Astrocyte (in vitro differentiated cells and primary cell): ENCODE measurements at regions not wholly inside any gene's neighbourhood (a gene's known extent, or its start where the extent isn't known, plus 50 kb on each side); places are given as distances from the start of the nearest gene placed in this dataset.
A peak's percentile ranks its signal among the peaks of the same experiment; 100 is the strongest.

Experiments
- DNase-seq: peaks from one replicate; pipeline ENCODE4 v3.0.0-alpha.2; 2010; ENCODE audit warnings: low read depth
- FAIRE-seq: peaks from 2 replicates; lab custom pipeline; 2011; peaks lifted over from hg19 to GRCh38; lab: Jason Lieb, UNC
- H2AFZ ChIP-seq: 2 replicates; pipeline ENCODE4 v1.6.0; 2012; ENCODE audit warnings: low read depth, low read length, inconsistent platforms
- H3K27ac ChIP-seq: 2 replicates; pipeline ENCODE4 v1.5.1; 2011; ENCODE audit warnings: low read depth, low read length, inconsistent platforms
- H3K27me3 ChIP-seq: 2 replicates; pipeline ENCODE4 v1.6.0; 2011; ENCODE audit warnings: low read length, inconsistent platforms; ENCODE audit not compliant: insufficient read depth
- H3K36me3 ChIP-seq: 2 replicates; pipeline ENCODE4 v1.5.1; 2011; ENCODE audit warnings: low read length, inconsistent platforms; ENCODE audit not compliant: insufficient read depth
- H3K4me1 ChIP-seq: 2 replicates; pipeline ENCODE4 v1.5.1; 2011; ENCODE audit warnings: low read length, inconsistent platforms; ENCODE audit not compliant: insufficient read depth
- H3K4me2 ChIP-seq: 2 replicates; pipeline ENCODE4 v1.6.0; 2012; ENCODE audit warnings: low read length, inconsistent platforms
- H3K4me3 ChIP-seq: 2 replicates; pipeline ENCODE4 v1.5.1; 2011; ENCODE audit warnings: low read depth, mild to moderate bottlenecking, low read length, inconsistent platforms; ENCODE audit not compliant: insufficient read depth
- H3K79me2 ChIP-seq: 2 replicates; pipeline ENCODE4 v1.6.0; 2012; ENCODE audit warnings: mild to moderate bottlenecking, low read length, inconsistent platforms; ENCODE audit not compliant: insufficient read depth
- H3K9ac ChIP-seq: 2 replicates; pipeline ENCODE4 v1.6.0; 2012; ENCODE audit warnings: mild to moderate bottlenecking, low read length, inconsistent platforms
- H3K9me3 ChIP-seq: 2 replicates; pipeline ENCODE4 v1.5.1; 2012; ENCODE audit warnings: low read depth, mild to moderate bottlenecking, low read length, inconsistent platforms; ENCODE audit not compliant: insufficient read depth
- H4K20me1 ChIP-seq: 2 replicates; pipeline ENCODE4 v1.6.0; 2012; ENCODE audit warnings: low read length, inconsistent platforms; ENCODE audit not compliant: insufficient read depth
- H3K27ac Mint-ChIP-seq: one replicate; pipeline ENCODE4 v1.8.0; 2021; ENCODE audit warnings: mild to moderate bottlenecking, mixed read lengths; ENCODE audit not compliant: unreplicated experiment
- H3K27me3 Mint-ChIP-seq: one replicate; pipeline ENCODE4 v1.8.0; 2021; ENCODE audit warnings: low read depth, mixed read lengths; ENCODE audit not compliant: unreplicated experiment
- H3K36me3 Mint-ChIP-seq: one replicate; pipeline ENCODE4 v1.8.0; 2021; ENCODE audit warnings: low read depth, mixed read lengths; ENCODE audit not compliant: unreplicated experiment
- H3K4me1 Mint-ChIP-seq: one replicate; pipeline ENCODE4 v1.8.0; 2021; ENCODE audit warnings: low read depth, mixed read lengths; ENCODE audit not compliant: unreplicated experiment
- H3K4me3 Mint-ChIP-seq: one replicate; pipeline ENCODE4 v1.8.0; 2021; ENCODE audit warnings: mild to moderate bottlenecking, moderate library complexity, mixed read lengths; ENCODE audit not compliant: unreplicated experiment
- H3K9me3 Mint-ChIP-seq: one replicate; pipeline ENCODE4 v1.8.0; 2021; ENCODE audit warnings: mild to moderate bottlenecking, mixed read lengths; ENCODE audit not compliant: unreplicated experiment
- CTCF ChIP-seq: IDR thresholded peaks from 2 replicates; pipeline ENCODE4 v1.5.1; 2011; ENCODE audit warnings: low read depth, mild to moderate bottlenecking, inconsistent platforms, low read length, moderate library complexity; ENCODE audit not compliant: insufficient read depth
- EZH2 ChIP-seq: IDR thresholded peaks from 2 replicates; pipeline ENCODE4 v1.6.1; 2012; ENCODE audit warnings: mild to moderate bottlenecking, low read length, inconsistent platforms; ENCODE audit not compliant: insufficient read depth

DNA sequence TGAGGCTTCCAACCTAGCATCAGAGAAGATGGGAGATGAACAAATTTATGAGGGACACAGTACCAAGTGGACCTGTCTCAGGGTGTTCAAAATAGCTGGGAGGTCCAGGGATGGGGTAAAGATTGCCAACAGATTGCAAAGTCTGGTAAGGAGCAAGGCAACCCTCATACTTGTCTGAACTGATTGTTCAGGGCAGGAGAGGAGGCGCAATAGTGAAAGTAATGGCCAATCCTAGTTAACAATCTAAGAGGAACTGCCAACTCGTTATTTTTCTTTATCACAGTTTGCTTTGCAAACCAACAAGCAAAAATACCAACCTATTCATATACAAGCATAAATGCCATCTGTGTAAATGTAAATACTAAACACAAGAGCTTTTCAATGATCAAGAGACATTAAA lies 78.4 kb upstream of the S1PR1 start:
- no peaks in the 10 kb centered on the region for H3K4me1 Mint-ChIP-seq
- FAIRE-seq (no peak), DNase-seq (no peak)
- Histone ChIP-seq H3K4me3 (no peak overlapping the region), H3K36me3 (no peaks in the 10 kb centered on the region), H3K27me3 (no peaks in the 10 kb centered on the region), H2AFZ (no peak overlapping the region), H3K4me2 (no peak overlapping the region), H3K9me3 (no peaks in the 10 kb centered on the region), H3K79me2 (no peaks in the 10 kb centered on the region), H4K20me1 (no peaks in the 10 kb centered on the region), H3K4me1 (no peaks in the 10 kb centered on the region), H3K27ac (no peak overlapping the region), H3K9ac (no peak overlapping the region)
- TF ChIP-seq EZH2 (no peak), CTCF (no peak)
- peaks cover 2% of the 10 kb centered on the region for H3K9me3 Mint-ChIP-seq
- H3K36me3 Mint-ChIP-seq, result no peaks in the 10 kb centered on the region
- no peak overlapping the region for H3K4me3 Mint-ChIP-seq
- no peak overlapping the region for H3K27ac Mint-ChIP-seq
- H3K27me3 Mint-ChIP-seq, result no peaks in the 10 kb centered on the region

GRCh38 chr1:101154547-101154946 lies 82.3 kb upstream of the S1PR1 start:
- no peak overlapping the region for H3K4me2 ChIP-seq
- Mint-ChIP-seq H3K36me3 (no peaks in the 10 kb centered on the region), H3K4me1 (peaks cover 16% of the 10 kb centered on the region), H3K9me3 (no peaks in the 10 kb centered on the region), H3K27me3 (no peaks in the 10 kb centered on the region), H3K27ac (no peak overlapping the region), H3K4me3 (no peak overlapping the region)
- H3K36me3 ChIP-seq, result no peaks in the 10 kb centered on the region
- H4K20me1 ChIP-seq, result no peaks in the 10 kb centered on the region
- no peak overlapping the region for H3K27ac ChIP-seq
- H3K9me3 ChIP-seq, result no peaks in the 10 kb centered on the region
- FAIRE-seq (peak; percentile 20), DNase-seq (no peak)
- no peaks in the 10 kb centered on the region for H3K27me3 ChIP-seq
- no peak overlapping the region for H3K9ac ChIP-seq
- no peaks in the 10 kb centered on the region for H3K79me2 ChIP-seq
- H3K4me3 ChIP-seq, result no peak overlapping the region
- H3K4me1 ChIP-seq, result no peaks in the 10 kb centered on the region
- no peak overlapping the region for H2AFZ ChIP-seq
- TF ChIP-seq CTCF, result no peak
- TF ChIP-seq EZH2, result no peak

GRCh38 chr1:101153692-101154091 lies 83.1 kb upstream of the S1PR1 start:
- no peak for FAIRE-seq

More at GRCh38 chr1:101153692-101154091, 83.1 kb upstream of the S1PR1 start:
- no peaks in the 10 kb centered on the region for H4K20me1 ChIP-seq
- Mint-ChIP-seq H3K36me3 (no peaks in the 10 kb centered on the region), H3K27ac (no peak overlapping the region), H3K4me1 (peaks cover 24% of the 10 kb centered on the region), H3K9me3 (no peaks in the 10 kb centered on the region), H3K27me3 (no peaks in the 10 kb centered on the region), H3K4me3 (no peak overlapping the region)
- peaks cover 4% of the 10 kb centered on the region for H3K4me1 ChIP-seq
- H3K36me3 ChIP-seq, result no peaks in the 10 kb centered on the region
- no peak for DNase-seq
- H3K79me2 ChIP-seq, result no peaks in the 10 kb centered on the region
- TF ChIP-seq EZH2 (no peak), CTCF (no peak)
- H2AFZ ChIP-seq, result no peak overlapping the region
- no peaks in the 10 kb centered on the region for H3K9me3 ChIP-seq
- H3K4me3 ChIP-seq, result no peak overlapping the region
- no peaks in the 10 kb centered on the region for H3K27me3 ChIP-seq
- no peak overlapping the region for H3K27ac ChIP-seq
- H3K9ac ChIP-seq, result no peak overlapping the region
- no peak overlapping the region for H3K4me2 ChIP-seq
